ENCODE measurements at regions not wholly inside any gene's neighbourhood (a gene's known extent, or its start where the extent isn't known, plus 50 kb on each side); places are given as distances from the start of the nearest gene placed in this dataset.

DNA sequence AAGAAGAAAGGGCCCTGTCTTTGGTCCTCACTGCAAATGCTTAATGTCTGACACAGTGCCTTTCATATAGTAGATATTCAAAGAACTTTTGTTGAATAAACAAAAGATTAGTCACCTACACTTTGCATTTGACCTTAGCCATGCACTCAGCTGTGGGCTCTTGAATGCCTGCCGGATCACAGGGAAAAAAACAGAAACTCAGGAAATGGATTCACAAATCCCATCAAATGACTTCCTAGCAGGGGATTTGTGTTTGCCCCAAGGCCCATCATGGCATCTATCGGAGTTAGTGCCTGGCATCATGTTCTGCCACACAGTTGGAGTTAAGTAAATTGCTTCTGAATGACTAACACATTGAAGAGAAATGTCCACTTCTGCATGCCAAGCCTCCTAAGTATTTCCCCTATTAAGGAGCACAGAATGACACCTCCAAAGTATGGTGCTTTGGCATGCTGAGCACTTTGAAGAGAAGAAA, 72.3 kb upstream of the DST start (continued):
- TF ChIP-seq, protein P1, sequence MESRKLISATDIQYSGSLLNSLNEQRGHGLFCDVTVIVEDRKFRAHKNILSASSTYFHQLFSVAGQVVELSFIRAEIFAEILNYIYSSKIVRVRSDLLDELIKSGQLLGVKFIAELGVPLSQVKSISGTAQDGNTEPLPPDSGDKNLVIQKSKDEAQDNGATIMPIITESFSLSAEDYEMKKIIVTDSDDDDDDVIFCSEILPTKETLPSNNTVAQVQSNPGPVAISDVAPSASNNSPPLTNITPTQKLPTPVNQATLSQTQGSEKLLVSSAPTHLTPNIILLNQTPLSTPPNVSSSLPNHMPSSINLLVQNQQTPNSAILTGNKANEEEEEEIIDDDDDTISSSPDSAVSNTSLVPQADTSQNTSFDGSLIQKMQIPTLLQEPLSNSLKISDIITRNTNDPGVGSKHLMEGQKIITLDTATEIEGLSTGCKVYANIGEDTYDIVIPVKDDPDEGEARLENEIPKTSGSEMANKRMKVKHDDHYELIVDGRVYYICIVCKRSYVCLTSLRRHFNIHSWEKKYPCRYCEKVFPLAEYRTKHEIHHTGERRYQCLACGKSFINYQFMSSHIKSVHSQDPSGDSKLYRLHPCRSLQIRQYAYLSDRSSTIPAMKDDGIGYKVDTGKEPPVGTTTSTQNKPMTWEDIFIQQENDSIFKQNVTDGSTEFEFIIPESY (CRISPR knock-in tag; IDR thresholded peaks at IDR 0.05) = no peak
- TF ChIP-seq NRL (CRISPR knock-in tag; IDR thresholded peaks at IDR 0.05; ENCODE audit: borderline replicate concordance) (no peak), BORCS8-MEF2B (CRISPR knock-in tag; IDR thresholded peaks at IDR 0.05) (no peak), RXRB (CRISPR knock-in tag; IDR thresholded peaks at IDR 0.05; ENCODE audit: borderline replicate concordance) (peak; percentile 69), ZBTB21 (CRISPR knock-in tag; IDR thresholded peaks at IDR 0.05) (no peak), HHEX (CRISPR knock-in tag; IDR thresholded peaks at IDR 0.05) (no peak), TBX2 (CRISPR knock-in tag; IDR thresholded peaks at IDR 0.05; ENCODE audit: borderline replicate concordance) (no peak; the same call in 1 of the 2 replicates), KLF9 (CRISPR knock-in tag; IDR thresholded peaks at IDR 0.05; ENCODE audit: low read depth) (no peak), KLF12 (CRISPR knock-in tag; IDR thresholded peaks at IDR 0.05; ENCODE audit: borderline replicate concordance) (no peak), ZNF558 (CRISPR knock-in tag; IDR thresholded peaks at IDR 0.05; ENCODE audit: borderline replicate concordance) (no peak), ZNF713 (CRISPR knock-in tag; IDR thresholded peaks at IDR 0.05) (no peak), ZNF839 (CRISPR knock-in tag; IDR thresholded peaks at IDR 0.05; ENCODE audit: borderline replicate concordance) (no peak), ZNF552 (CRISPR knock-in tag; IDR thresholded peaks at IDR 0.05; ENCODE audit: borderline replicate concordance) (no peak), XRCC5 (optimal IDR thresholded peaks at IDR 0.05; ENCODE audit: low read length) (no peak), ZNF720 (CRISPR knock-in tag; IDR thresholded peaks at IDR 0.05) (no peak), KAT8 (CRISPR knock-in tag; IDR thresholded peaks at IDR 0.05) (peak; percentile 59; the same call in 1 of the 2 replicates), IKZF4 (CRISPR knock-in tag; IDR thresholded peaks at IDR 0.05; ENCODE audit: borderline replicate concordance, low read depth, not compliant biosample characterization) (no peak), FOXA3 (CRISPR knock-in tag; IDR thresholded peaks at IDR 0.05) (peak; percentile 44; the same call in 1 of the 2 replicates)
- TF ChIP-seq, protein P2, sequence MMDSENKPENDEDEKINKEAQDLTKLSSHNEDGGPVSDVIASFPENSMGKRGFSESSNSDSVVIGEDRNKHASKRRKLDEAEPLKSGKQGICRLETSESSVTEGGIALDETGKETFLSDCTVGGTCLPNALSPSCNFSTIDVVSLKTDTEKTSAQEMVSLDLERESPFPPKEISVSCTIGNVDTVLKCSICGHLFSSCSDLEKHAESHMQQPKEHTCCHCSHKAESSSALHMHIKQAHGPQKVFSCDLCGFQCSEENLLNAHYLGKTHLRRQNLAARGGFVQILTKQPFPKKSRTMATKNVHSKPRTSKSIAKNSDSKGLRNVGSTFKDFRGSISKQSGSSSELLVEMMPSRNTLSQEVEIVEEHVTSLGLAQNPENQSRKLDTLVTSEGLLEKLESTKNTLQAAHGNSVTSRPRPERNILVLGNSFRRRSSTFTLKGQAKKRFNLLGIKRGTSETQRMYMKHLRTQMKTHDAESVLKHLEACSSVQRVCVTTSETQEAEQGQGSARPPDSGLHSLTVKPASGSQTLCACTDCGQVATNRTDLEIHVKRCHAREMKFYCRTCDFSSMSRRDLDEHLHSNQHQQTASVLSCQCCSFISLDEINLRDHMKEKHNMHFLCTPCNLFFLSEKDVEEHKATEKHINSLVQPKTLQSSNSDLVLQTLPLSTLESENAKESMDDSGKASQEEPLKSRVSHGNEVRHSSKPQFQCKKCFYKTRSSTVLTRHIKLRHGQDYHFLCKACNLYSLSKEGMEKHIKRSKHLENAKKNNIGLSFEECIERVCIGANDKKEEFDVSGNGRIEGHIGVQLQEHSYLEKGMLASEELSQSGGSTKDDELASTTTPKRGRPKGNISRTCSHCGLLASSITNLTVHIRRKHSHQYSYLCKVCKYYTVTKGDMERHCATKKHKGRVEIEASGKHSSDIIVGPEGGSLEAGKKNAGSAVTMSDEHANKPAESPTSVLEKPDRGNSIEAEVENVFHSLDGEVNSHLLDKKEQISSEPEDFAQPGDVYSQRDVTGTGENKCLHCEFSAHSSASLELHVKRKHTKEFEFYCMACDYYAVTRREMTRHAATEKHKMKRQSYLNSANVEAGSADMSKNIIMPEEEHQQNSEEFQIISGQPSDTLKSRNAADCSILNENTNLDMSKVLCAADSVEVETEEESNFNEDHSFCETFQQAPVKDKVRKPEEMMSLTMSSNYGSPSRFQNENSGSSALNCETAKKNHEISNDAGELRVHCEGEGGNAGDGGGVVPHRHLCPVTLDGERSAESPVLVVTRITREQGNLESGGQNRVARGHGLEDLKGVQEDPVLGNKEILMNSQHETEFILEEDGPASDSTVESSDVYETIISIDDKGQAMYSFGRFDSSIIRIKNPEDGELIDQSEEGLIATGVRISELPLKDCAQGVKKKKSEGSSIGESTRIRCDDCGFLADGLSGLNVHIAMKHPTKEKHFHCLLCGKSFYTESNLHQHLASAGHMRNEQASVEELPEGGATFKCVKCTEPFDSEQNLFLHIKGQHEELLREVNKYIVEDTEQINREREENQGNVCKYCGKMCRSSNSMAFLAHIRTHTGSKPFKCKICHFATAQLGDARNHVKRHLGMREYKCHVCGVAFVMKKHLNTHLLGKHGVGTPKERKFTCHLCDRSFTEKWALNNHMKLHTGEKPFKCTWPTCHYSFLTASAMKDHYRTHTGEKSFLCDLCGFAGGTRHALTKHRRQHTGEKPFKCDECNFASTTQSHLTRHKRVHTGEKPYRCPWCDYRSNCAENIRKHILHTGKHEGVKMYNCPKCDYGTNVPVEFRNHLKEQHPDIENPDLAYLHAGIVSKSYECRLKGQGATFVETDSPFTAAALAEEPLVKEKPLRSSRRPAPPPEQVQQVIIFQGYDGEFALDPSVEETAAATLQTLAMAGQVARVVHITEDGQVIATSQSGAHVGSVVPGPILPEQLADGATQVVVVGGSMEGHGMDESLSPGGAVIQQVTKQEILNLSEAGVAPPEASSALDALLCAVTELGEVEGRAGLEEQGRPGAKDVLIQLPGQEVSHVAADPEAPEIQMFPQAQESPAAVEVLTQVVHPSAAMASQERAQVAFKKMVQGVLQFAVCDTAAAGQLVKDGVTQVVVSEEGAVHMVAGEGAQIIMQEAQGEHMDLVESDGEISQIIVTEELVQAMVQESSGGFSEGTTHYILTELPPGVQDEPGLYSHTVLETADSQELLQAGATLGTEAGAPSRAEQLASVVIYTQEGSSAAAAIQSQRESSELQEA (CRISPR knock-in tag; IDR thresholded peaks at IDR 0.05; ENCODE audit: not compliant biosample characterization) = no peak
- TF ChIP-seq, protein P3, sequence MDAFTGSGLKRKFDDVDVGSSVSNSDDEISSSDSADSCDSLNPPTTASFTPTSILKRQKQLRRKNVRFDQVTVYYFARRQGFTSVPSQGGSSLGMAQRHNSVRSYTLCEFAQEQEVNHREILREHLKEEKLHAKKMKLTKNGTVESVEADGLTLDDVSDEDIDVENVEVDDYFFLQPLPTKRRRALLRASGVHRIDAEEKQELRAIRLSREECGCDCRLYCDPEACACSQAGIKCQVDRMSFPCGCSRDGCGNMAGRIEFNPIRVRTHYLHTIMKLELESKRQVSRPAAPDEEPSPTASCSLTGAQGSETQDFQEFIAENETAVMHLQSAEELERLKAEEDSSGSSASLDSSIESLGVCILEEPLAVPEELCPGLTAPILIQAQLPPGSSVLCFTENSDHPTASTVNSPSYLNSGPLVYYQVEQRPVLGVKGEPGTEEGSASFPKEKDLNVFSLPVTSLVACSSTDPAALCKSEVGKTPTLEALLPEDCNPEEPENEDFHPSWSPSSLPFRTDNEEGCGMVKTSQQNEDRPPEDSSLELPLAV (CRISPR knock-in tag; conservative IDR thresholded peaks at IDR 0.05; ENCODE audit: low read depth) = no peak

All from HepG2 (cell line).